ENCODE measurements at regions not wholly inside any gene's neighbourhood (a gene's known extent, or its start where the extent isn't known, plus 50 kb on each side); places are given as distances from the start of the nearest gene placed in this dataset.

- no peak for DNase-seq
These were observed 380.3 kb upstream of the THBS1 start for GRCh38 chr15:39200586-39200985.

- DNase-seq = no peak
These were observed 378.2 kb upstream of the THBS1 start for GRCh38 chr15:39202641-39203040.

GRCh38 chr15:39204031-39204430 lies 376.8 kb upstream of the THBS1 start:
- no peak for DNase-seq

- no peak for DNase-seq
These were observed 375.8 kb upstream of the THBS1 start for GRCh38 chr15:39205081-39205480.

GRCh38 chr15:39205506-39206371 lies 375.1 kb upstream of the THBS1 start:
- no peak for DNase-seq

GRCh38 chr15:39207532-39208115 lies 373.3 kb upstream of the THBS1 start:
- no peak for DNase-seq

GRCh38 chr15:39208187-39208586 lies 372.7 kb upstream of the THBS1 start:
- DNase-seq = no peak

GRCh38 chr15:39209548-39210211 lies 371.2 kb upstream of the THBS1 start:
- DNase-seq = no peak

GRCh38 chr15:39211108-39211979 lies 369.5 kb upstream of the THBS1 start:
- no peak for DNase-seq

GRCh38 chr15:39213385-39213840 lies 367.5 kb upstream of the THBS1 start:
- DNase-seq = peak in 24 of 56 donors; percentile 0 to 75 (median 8)

GRCh38 chr15:39215015-39215414 lies 365.9 kb upstream of the THBS1 start:
- DNase-seq = no peak

GRCh38 chr15:39216816-39217215 lies 364.1 kb upstream of the THBS1 start:
- DNase-seq = no peak

- no peak for DNase-seq
These were observed 361.3 kb upstream of the THBS1 start for GRCh38 chr15:39219608-39220007.

- no peak for DNase-seq
These were observed 354.5 kb upstream of the THBS1 start for GRCh38 chr15:39226169-39226937.

GRCh38 chr15:39227001-39227400 lies 353.9 kb upstream of the THBS1 start:
- no peak for DNase-seq

GRCh38 chr15:39228889-39229288 lies 352.0 kb upstream of the THBS1 start:
- DNase-seq = no peak

GRCh38 chr15:39230205-39230907 lies 350.5 kb upstream of the THBS1 start:
- DNase-seq = peak in 1 of 56 donors; percentile 8

GRCh38 chr15:39230908-39231285 lies 350.0 kb upstream of the THBS1 start:
- DNase-seq = no peak

- DNase-seq = no peak
These were observed 348.4 kb upstream of the THBS1 start for GRCh38 chr15:39232512-39232911.
